BE2C (cell line): ENCODE measurements at regions not wholly inside any gene's neighbourhood (a gene's known extent, or its start where the extent isn't known, plus 50 kb on each side); places are given as distances from the start of the nearest gene placed in this dataset.

ENCODE experiments used
- DNase-seq: peaks from one replicate; pipeline ENCODE4 v3.0.0-alpha.2; 2020
- H3K27me3 ChIP-seq: fragments of 250-450 bp; sonication (Bioruptor Pico); 2 replicates; pipeline ENCODE4 v1.5.1; 2020; ENCODE audit warnings: mild to moderate bottlenecking
- H3K36me3 ChIP-seq: fragments of 250-450 bp; sonication (Bioruptor Pico); 2 replicates; pipeline ENCODE4 v1.5.1; 2020; ENCODE audit warnings: mild to moderate bottlenecking
- H3K4me1 ChIP-seq: fragments of 250-450 bp; sonication (Bioruptor Pico); 2 replicates; pipeline ENCODE4 v1.5.1; 2020
- H3K4me3 ChIP-seq: 2 replicates; pipeline ENCODE4 v1.5.1; 2011; ENCODE audit warnings: low read depth, low read length
- H3K9me3 ChIP-seq: fragments of 250-450 bp; sonication (Bioruptor Pico); 2 replicates; pipeline ENCODE4 v1.5.1; 2020
- CTCF ChIP-seq: IDR thresholded peaks from 2 replicates; pipeline ENCODE4 v1.5.1; 2012; ENCODE audit warnings: mild to moderate bottlenecking, low read depth, low read length

DNA sequence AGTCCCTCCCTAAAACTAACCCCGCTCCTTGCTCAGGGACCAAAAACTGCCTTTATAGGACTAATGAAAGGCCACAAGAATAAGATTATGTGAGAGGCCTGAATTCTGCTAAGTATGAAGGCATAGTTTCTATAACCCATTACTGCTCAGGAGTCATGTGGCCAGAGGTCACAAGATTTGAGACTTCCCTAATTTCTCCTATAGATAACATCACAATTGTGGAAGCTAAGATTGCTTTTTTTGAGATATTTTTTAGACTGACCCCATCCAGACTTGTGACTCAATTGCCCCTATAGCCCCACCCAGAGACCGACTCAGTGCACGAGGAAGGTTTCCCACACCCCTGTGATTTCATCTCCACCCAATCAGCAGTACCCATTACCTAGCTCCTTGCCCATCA, 504.1 kb upstream of the GOT2 start:
- no peaks in the 10 kb centered on the region; the same call in 1 of the 2 replicates for H3K9me3 ChIP-seq
- H3K36me3 ChIP-seq = no peaks in the 10 kb centered on the region
- DNase-seq = no peak
- no peaks in the 10 kb centered on the region for H3K27me3 ChIP-seq
- no peaks in the 10 kb centered on the region for H3K4me1 ChIP-seq
- no peak for TF ChIP-seq CTCF
- H3K4me3 ChIP-seq = no peak overlapping the region

DNA sequence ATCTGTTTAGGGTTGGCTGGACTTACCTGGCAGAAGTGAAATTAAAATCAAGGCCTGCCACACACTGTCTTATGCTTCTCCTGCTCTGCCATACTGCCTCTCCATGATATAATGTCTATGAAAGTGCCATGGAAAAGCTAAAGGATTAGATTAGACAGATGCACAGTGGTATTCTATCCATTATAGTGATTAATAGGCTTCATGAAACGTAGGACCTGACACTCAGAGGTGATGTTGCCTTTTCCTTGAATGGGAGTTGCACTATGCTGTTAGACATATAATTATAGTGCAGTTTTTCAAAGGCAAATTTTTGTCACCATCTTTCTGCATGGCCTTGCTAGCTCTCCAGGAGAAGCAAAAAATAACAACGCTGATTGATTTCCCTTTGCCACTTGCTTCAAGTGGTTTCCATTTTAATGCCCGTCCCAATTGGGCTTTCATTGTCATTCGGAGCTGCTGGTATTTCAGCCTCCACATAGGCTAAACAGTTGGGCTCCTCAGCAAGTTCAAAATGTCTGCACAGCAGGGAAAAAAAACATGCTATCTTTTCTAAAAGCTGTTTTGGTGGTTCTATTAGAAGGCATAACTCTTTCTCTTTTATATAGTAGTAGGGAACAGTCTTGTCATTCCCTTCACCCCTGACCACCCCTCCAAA, 502.8 kb upstream of the GOT2 start:
- Histone ChIP-seq H3K4me3 (no peak overlapping the region), H3K36me3 (no peaks in the 10 kb centered on the region), H3K9me3 (no peaks in the 10 kb centered on the region; the same call in 1 of the 2 replicates), H3K4me1 (no peaks in the 10 kb centered on the region), H3K27me3 (no peaks in the 10 kb centered on the region)
- no peak for TF ChIP-seq CTCF
- DNase-seq = no peak

GRCh38 chr16:59224401-59224800, 490.3 kb upstream of the GOT2 start:
- no peak for TF ChIP-seq CTCF
- no peaks in the 10 kb centered on the region for H3K4me1 ChIP-seq
- H3K27me3 ChIP-seq = no peaks in the 10 kb centered on the region
- no peak overlapping the region for H3K4me3 ChIP-seq
- no peaks in the 10 kb centered on the region for H3K9me3 ChIP-seq
- DNase-seq = no peak
- H3K36me3 ChIP-seq = no peaks in the 10 kb centered on the region

DNA sequence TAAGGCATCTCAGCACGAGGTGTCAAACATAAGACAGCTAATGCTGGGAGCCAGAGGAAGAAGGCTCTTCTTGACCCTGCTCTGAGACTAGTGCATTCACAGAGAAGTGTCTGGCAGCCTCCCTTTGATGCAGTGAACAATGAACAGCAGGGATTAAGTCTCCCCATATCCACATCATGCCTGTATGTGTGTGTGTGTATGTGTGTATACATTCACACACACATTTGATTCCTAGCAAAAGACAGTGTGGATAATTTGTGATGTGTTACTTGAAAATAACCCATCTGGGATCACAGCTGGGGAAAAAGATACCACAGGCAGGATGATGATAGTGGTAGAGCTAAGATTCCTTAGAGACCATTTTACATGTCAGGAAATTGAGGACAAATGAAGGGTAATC, 485.9 kb upstream of the GOT2 start:
- Histone ChIP-seq H3K36me3 (no peaks in the 10 kb centered on the region), H3K4me3 (no peak overlapping the region), H3K27me3 (no peaks in the 10 kb centered on the region), H3K9me3 (no peaks in the 10 kb centered on the region; the same call in 1 of the 2 replicates), H3K4me1 (no peaks in the 10 kb centered on the region)
- no peak for DNase-seq
- no peak for TF ChIP-seq CTCF

GRCh38 chr16:59216291-59216690, 482.2 kb upstream of the GOT2 start:
- no peak for DNase-seq
- Histone ChIP-seq H3K4me1 (no peaks in the 10 kb centered on the region), H3K36me3 (no peaks in the 10 kb centered on the region), H3K9me3 (no peaks in the 10 kb centered on the region; the same call in 1 of the 2 replicates), H3K27me3 (no peaks in the 10 kb centered on the region), H3K4me3 (no peak overlapping the region)
- TF ChIP-seq CTCF = no peak

GRCh38 chr16:59214455-59214854, 480.3 kb upstream of the GOT2 start:
- DNase-seq = no peak
- no peaks in the 10 kb centered on the region for H3K4me1 ChIP-seq
- TF ChIP-seq CTCF = no peak
- H3K4me3 ChIP-seq = no peak overlapping the region
- H3K27me3 ChIP-seq = no peaks in the 10 kb centered on the region
- no peaks in the 10 kb centered on the region; the same call in 1 of the 2 replicates for H3K9me3 ChIP-seq
- H3K36me3 ChIP-seq = no peaks in the 10 kb centered on the region
